Gastroesophageal sphincter (tissue), 3 donors: ENCODE measurements at regions not wholly inside any gene's neighbourhood (a gene's known extent, or its start where the extent isn't known, plus 50 kb on each side); places are given as distances from the start of the nearest gene placed in this dataset.
"Not testable (repeated sequence)": the region's sequence is repeated elsewhere in the genome, so short reads cannot be mapped to it uniquely, and the experiment has no call there.

ENCODE experiments used
- EP300 ChIP-seq: sonication (generic); formaldehyde crosslinking; IDR thresholded peaks from one replicate; pipeline ENCODE4 v1.6.1; 2017; ENCODE audit warnings: antibody characterized with exemption, mild to moderate bottlenecking
- POLR2A ChIP-seq, 2 donors: fragments of 450-650 bp; IDR thresholded peaks; one replicate each; pipeline ENCODE4 v1.6.1; 2017; ENCODE audit warnings: antibody characterized with exemption in 2 of 2, mild to moderate bottlenecking in 2 of 2, moderate library complexity in 1 of 2
- POLR2AphosphoS5 ChIP-seq: sonication (generic); formaldehyde crosslinking; IDR thresholded peaks from one replicate; pipeline ENCODE4 v1.6.1; 2017; ENCODE audit warnings: antibody characterized with exemption
- TF ChIP-seq, protein P1 (sequence below), 4 experiments: fragments of 200-600 bp in 2 of 4; fragments of 450-650 bp in 2 of 4; sonication (generic) in 1 of 4; IDR thresholded peaks; one replicate each; pipeline ENCODE4 v1.5.1; 2017 to 2019; ENCODE audit warnings: antibody characterized with exemption in 4 of 4, mild to moderate bottlenecking in 2 of 4, moderate library complexity in 2 of 4

DNA sequence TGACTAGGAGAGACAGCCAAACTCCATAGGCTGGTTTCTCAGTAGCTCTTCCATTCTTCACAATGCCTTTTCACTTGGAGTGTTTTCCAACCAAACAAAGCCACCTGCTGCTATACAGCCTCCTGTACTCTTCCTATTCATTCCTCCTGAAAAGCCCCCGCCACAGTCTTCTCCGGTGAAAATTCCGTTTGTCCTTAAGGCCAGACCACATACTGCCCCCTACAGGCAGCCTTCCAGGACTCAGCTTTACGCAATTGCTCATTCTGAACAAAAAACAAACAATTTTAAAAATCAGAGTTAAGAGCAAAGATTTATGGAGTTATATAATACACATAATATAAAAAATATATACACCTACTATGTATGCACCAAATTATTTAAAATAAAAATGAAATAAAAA lies 611.5 kb downstream of the COL12A1 start:
- TF ChIP-seq, protein P1, sequence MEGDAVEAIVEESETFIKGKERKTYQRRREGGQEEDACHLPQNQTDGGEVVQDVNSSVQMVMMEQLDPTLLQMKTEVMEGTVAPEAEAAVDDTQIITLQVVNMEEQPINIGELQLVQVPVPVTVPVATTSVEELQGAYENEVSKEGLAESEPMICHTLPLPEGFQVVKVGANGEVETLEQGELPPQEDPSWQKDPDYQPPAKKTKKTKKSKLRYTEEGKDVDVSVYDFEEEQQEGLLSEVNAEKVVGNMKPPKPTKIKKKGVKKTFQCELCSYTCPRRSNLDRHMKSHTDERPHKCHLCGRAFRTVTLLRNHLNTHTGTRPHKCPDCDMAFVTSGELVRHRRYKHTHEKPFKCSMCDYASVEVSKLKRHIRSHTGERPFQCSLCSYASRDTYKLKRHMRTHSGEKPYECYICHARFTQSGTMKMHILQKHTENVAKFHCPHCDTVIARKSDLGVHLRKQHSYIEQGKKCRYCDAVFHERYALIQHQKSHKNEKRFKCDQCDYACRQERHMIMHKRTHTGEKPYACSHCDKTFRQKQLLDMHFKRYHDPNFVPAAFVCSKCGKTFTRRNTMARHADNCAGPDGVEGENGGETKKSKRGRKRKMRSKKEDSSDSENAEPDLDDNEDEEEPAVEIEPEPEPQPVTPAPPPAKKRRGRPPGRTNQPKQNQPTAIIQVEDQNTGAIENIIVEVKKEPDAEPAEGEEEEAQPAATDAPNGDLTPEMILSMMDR (IDR thresholded peaks at IDR 0.05) = not testable (repeated sequence)
- TF ChIP-seq POLR2A (IDR thresholded peaks at IDR 0.05); POLR2AphosphoS5; EP300: not testable (repeated sequence)
